ENCODE measurements at regions not wholly inside any gene's neighbourhood (a gene's known extent, or its start where the extent isn't known, plus 50 kb on each side); places are given as distances from the start of the nearest gene placed in this dataset.

GRCh38 chr7:67486401-67486800 is 489.8 kb downstream of the TYW1 start:
- DNase-seq (no peak), ATAC-seq (ENCODE audit: low read depth) (no peak)
- Histone ChIP-seq H3K23ac (ENCODE audit: low read depth, low read length) (no peak overlapping the region), H3K27me3 (ENCODE audit: control insufficient read depth, insufficient read depth, low read length) (no peaks in the 10 kb centered on the region), H4K5ac (ENCODE audit: low read depth, low read length) (no peak overlapping the region), H4K8ac (ENCODE audit: low read depth in 2 of 2, low read length in 2 of 2) (no peak overlapping the region), H3K36me3 (ENCODE audit: control insufficient read depth, insufficient read depth, low read length) (no peaks in the 10 kb centered on the region), H3K4me1 (ENCODE audit: control insufficient read depth, insufficient read depth, low read length) (no peaks in the 10 kb centered on the region), H3K4ac (ENCODE audit: low read depth, low read length) (no peak overlapping the region), H3K18ac (ENCODE audit: low read depth, low read length) (no peak overlapping the region), H3K9me1 (ENCODE audit: insufficient read depth, low read length) (no peaks in the 10 kb centered on the region), H4K20me1 (ENCODE audit: insufficient read depth, low read length) (no peaks in the 10 kb centered on the region), H3K4me3 (ENCODE audit: insufficient read depth, low read depth, low read length) (no peak overlapping the region), H3K79me1 (ENCODE audit: low read depth in 1 of 2, low read length in 2 of 2) (no peaks in the 10 kb centered on the region), H2BK20ac (ENCODE audit: low read depth, low read length) (no peak overlapping the region), H3K56ac (ENCODE audit: extremely low read depth, insufficient read depth, low read length) (no peak overlapping the region), H2AFZ (replicated peaks; ENCODE audit: low read length, poor library complexity) (no peak overlapping the region), H2AK9ac (replicated peaks; ENCODE audit: low read depth, low read length, poor library complexity) (no peak overlapping the region), H4K91ac (ENCODE audit: insufficient read depth, low read depth, low read length) (no peak overlapping the region), H3K9ac (ENCODE audit: low read depth, low read length) (no peak overlapping the region), H2AK5ac (ENCODE audit: low read depth, low read length) (no peak overlapping the region), H2BK15ac (ENCODE audit: low read depth, low read length) (no peak overlapping the region), H2BK5ac (ENCODE audit: low read depth, low read length, poor library complexity, severe bottlenecking) (no peak overlapping the region), H3K14ac (replicated peaks; ENCODE audit: low read depth, low read length) (no peak overlapping the region), H2BK120ac (ENCODE audit: low read depth, low read length) (no peak overlapping the region), H3K4me2 (ENCODE audit: low read depth, low read length) (no peak overlapping the region), H3K27ac (ENCODE audit: insufficient read depth, low read length) (no peak overlapping the region), H3K9me3 (ENCODE audit: control insufficient read depth, insufficient read depth, low read length) (peaks cover 4% of the 10 kb centered on the region; the same call in 1 of the 2 replicates)
- in situ Hi-C loops (cut with MboI; ENCODE audit: low sequenced_read_pairs) (no loop called here), intact Hi-C loops (cut with micrococcal nuclease) (no loop called here), dilution Hi-C loops (cut with HindIII; ENCODE audit: low sequenced_read_pairs, unreplicated experiment) (no loop called here)
- CTCF ChIA-PET: no interaction called here
- TF ChIP-seq MXI1 (IDR thresholded peaks at IDR 0.05; ENCODE audit: borderline replicate concordance, low read depth, low read length): no peak
- no peak for TF ChIP-seq CHD1 (IDR thresholded peaks at IDR 0.05; ENCODE audit: low read depth, low read length)
- no peak for TF ChIP-seq CTCF (conservative IDR thresholded peaks at IDR 0.05; ENCODE audit: low read depth, low read length)
- TF ChIP-seq RFX5 (IDR thresholded peaks at IDR 0.05; ENCODE audit: low read depth, low read length): no peak
- TF ChIP-seq CEBPB (IDR thresholded peaks at IDR 0.05; ENCODE audit: low read depth, low read length): no peak
- TF ChIP-seq RCOR1 (IDR thresholded peaks at IDR 0.05; ENCODE audit: insufficient replicate concordance, low read length): no peak
- TF ChIP-seq SMC3 (IDR thresholded peaks at IDR 0.05; ENCODE audit: low read depth, low read length): no peak
- no peak for TF ChIP-seq BHLHE40 (IDR thresholded peaks at IDR 0.05; ENCODE audit: low read depth, low read length)
- no peak for TF ChIP-seq MAZ (IDR thresholded peaks at IDR 0.05; ENCODE audit: borderline replicate concordance, low read depth, low read length)
- TF ChIP-seq USF2 (IDR thresholded peaks at IDR 0.05; ENCODE audit: low read depth, low read length): no peak
- TF ChIP-seq MAFK (IDR thresholded peaks at IDR 0.05; ENCODE audit: low read depth, low read length): no peak
- TF ChIP-seq ELK1 (IDR thresholded peaks at IDR 0.05; ENCODE audit: borderline replicate concordance, low read depth, low read length): no peak
- no peak for TF ChIP-seq RAD21 (IDR thresholded peaks at IDR 0.05; ENCODE audit: low read length)
- POLR2A ChIA-PET (ENCODE audit: unreplicated experiment): no interaction called here
- 0% methylated on average over 1 of the region's 3 CpGs; no CpG with 5 or more reads in 1 of the 2 experiments for WGBS, 2 experiments (ENCODE audit: extremely low coverage in 2 of 2, insufficient read length in 1 of 2)
- no TSS peak for BruUV-seq (replicated peaks)

All from IMR-90 (cell line).